Nephron progenitor cell (in vitro differentiated cells): ENCODE measurements at regions not wholly inside any gene's neighbourhood (a gene's known extent, or its start where the extent isn't known, plus 50 kb on each side); places are given as distances from the start of the nearest gene placed in this dataset.

Experiments used
- DNase-seq: peaks from one replicate; pipeline ENCODE4 v3.0.0; 2021
- H3K27ac Mint-ChIP-seq: 2 replicates; pipeline ENCODE4 v1.8.0; 2021; ENCODE audit warnings: mild to moderate bottlenecking, moderate library complexity, mixed read lengths
- H3K27me3 Mint-ChIP-seq: 2 replicates; pipeline ENCODE4 v1.8.0; 2021; ENCODE audit warnings: mild to moderate bottlenecking, low read depth, mixed read lengths; ENCODE audit not compliant: poor library complexity
- H3K36me3 Mint-ChIP-seq: 2 replicates; pipeline ENCODE4 v1.8.0; 2021; ENCODE audit warnings: low read depth, mixed read lengths
- H3K4me1 Mint-ChIP-seq: 2 replicates; pipeline ENCODE4 v1.8.0; 2021; ENCODE audit warnings: mixed read lengths
- H3K4me3 Mint-ChIP-seq: 2 replicates; pipeline ENCODE4 v1.8.0; 2021; ENCODE audit warnings: mild to moderate bottlenecking, moderate library complexity, mixed read lengths
- H3K9me3 Mint-ChIP-seq: 2 replicates; pipeline ENCODE4 v1.8.0; 2021; ENCODE audit warnings: mild to moderate bottlenecking, moderate library complexity, mixed read lengths
- CTCF ChIP-seq: fragments of 200-600 bp; sonication (generic); IDR thresholded peaks from 2 replicates; pipeline ENCODE4 v1.5.0; 2021; ENCODE audit warnings: antibody characterized with exemption

DNA sequence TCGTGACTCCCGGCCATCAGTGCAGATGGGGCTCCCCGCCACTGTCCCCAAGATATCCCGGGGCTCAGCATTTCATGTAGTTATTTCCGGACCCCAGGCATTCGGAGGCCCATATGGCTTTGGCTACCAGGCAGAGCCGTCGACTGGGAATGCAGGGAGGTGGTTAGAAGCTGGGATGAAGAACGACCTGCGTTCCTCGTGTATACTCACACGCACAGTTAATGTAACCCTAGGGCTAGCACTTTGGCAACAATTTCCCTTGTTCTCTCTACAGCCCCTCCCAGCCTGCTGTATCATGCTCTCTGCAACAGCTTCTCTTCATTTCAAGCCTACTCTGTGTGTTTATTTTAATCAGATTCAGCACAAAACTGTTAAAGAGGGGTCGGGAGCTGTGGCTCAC lies 240.4 kb downstream of the MYLK4 start:
- peaks cover 5% of the 10 kb centered on the region for H3K36me3 Mint-ChIP-seq

DNA sequence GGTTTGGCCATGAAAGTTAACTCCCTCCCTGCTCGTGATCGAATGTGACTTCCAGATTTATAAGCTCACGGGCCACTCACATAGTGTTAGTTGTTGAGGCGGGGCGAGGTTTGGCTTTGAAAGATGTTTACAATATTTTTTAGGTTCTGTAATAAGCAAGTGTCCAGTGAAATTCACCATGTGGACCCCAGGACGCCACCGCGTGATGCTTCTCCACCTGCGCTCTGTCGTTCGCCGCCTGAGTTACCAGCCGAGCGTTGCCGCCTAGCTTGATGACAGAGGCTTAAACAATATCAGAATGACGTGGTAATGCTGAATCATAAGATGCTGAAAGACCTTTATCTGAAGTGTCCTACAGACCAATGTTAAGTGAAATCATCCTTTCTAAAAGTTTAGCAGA lies 241.0 kb downstream of the MYLK4 start:
- DNase-seq: no peak
- no peak for TF ChIP-seq CTCF
- Mint-ChIP-seq H3K36me3 (peaks cover 5% of the 10 kb centered on the region), H3K4me3 (no peak overlapping the region), H3K27ac (no peak overlapping the region), H3K4me1 (peaks cover 32% of the 10 kb centered on the region), H3K9me3 (peaks cover 13% of the 10 kb centered on the region), H3K27me3 (no peaks in the 10 kb centered on the region)

More for the DNA sequence above, 240.4 kb downstream of the MYLK4 start:
- H3K27ac Mint-ChIP-seq: no peak overlapping the region
- no peak for TF ChIP-seq CTCF
- DNase-seq: no peak
- peaks cover 38% of the 10 kb centered on the region for H3K4me1 Mint-ChIP-seq
- H3K9me3 Mint-ChIP-seq: peaks cover 13% of the 10 kb centered on the region
- H3K27me3 Mint-ChIP-seq: no peaks in the 10 kb centered on the region
- no peak overlapping the region for H3K4me3 Mint-ChIP-seq

- no peak overlapping the region for H3K4me3 Mint-ChIP-seq
- H3K4me1 Mint-ChIP-seq: peaks cover 25% of the 10 kb centered on the region
- no peak for TF ChIP-seq CTCF
- no peak for DNase-seq
- H3K27me3 Mint-ChIP-seq: no peaks in the 10 kb centered on the region
- no peak overlapping the region for H3K27ac Mint-ChIP-seq
- H3K9me3 Mint-ChIP-seq: peaks cover 7% of the 10 kb centered on the region
- peaks cover 5% of the 10 kb centered on the region for H3K36me3 Mint-ChIP-seq
Measured at GRCh38 chr6:2508071-2508470, 242.7 kb downstream of the MYLK4 start.

DNA sequence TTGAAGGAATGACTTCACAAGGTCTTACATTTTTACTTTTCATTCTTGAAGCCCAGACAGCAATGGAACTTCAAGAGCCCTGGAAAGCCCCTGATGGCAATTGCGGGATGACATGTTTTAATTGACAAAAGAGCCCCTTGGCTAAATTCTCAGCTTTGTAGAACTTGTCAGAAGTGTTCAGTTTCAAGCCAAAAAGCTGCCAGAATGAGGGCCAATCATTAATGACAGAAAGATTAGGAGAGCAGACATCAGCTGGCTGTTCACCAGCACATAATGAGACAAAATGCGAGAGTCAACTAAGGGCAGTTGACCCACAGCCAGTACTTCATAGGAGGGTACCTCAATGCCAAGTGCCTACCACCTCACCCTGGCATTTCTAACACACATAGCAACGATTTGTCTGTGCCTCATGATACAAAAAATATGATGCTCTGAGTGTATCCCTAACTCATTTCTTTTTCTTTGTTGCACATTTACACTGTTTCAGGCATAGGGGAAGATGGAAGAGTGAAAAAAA lies 243.1 kb downstream of the MYLK4 start:
- peaks cover 2% of the 10 kb centered on the region for H3K27me3 Mint-ChIP-seq

DNA sequence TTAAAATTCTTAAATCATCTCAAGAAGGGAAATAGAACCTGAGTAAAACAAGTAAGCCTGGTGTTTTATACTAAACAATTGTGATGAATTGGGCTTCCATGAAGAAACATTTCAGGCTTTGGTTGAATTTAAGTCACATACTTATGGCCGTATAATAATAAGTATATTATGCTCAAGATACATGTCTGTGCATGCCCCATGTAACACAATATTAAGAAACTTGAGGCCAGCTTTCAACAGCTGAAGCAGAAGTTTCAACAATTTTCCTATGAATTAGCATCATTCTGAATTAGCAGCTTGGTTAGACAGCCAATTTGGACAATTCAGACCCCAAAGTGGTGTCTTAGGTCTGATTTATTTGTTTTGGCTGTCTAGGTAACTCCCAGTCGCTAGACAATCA lies 243.7 kb downstream of the MYLK4 start:
- no peak for DNase-seq
- Mint-ChIP-seq H3K4me3 (no peak overlapping the region), H3K9me3 (peaks cover 7% of the 10 kb centered on the region), H3K4me1 (peaks cover 32% of the 10 kb centered on the region), H3K36me3 (peaks cover 5% of the 10 kb centered on the region), H3K27ac (no peak overlapping the region), H3K27me3 (peaks cover 2% of the 10 kb centered on the region)
- TF ChIP-seq CTCF: no peak

More for the DNA sequence above, 243.1 kb downstream of the MYLK4 start:
- Mint-ChIP-seq H3K4me3 (no peak overlapping the region), H3K4me1 (peaks cover 26% of the 10 kb centered on the region), H3K9me3 (peaks cover 7% of the 10 kb centered on the region), H3K27ac (no peak overlapping the region), H3K36me3 (peaks cover 5% of the 10 kb centered on the region)
- TF ChIP-seq CTCF: no peak
- no peak for DNase-seq

GRCh38 chr6:2505624-2506023 lies 245.1 kb downstream of the MYLK4 start:
- peaks cover 7% of the 10 kb centered on the region for H3K9me3 Mint-ChIP-seq
- peaks cover 32% of the 10 kb centered on the region for H3K4me1 Mint-ChIP-seq
- H3K36me3 Mint-ChIP-seq: peaks cover 5% of the 10 kb centered on the region
- peak; percentile 50 for TF ChIP-seq CTCF
- H3K27me3 Mint-ChIP-seq: peaks cover 2% of the 10 kb centered on the region
- peak overlapping the region; percentile 50 for H3K27ac Mint-ChIP-seq
- peak; percentile 46 for DNase-seq
- H3K4me3 Mint-ChIP-seq: no peak overlapping the region
